ENCODE measurements at regions not wholly inside any gene's neighbourhood (a gene's known extent, or its start where the extent isn't known, plus 50 kb on each side); places are given as distances from the start of the nearest gene placed in this dataset.

GRCh38 chr9:90070469-90070868 is 465.7 kb downstream of the GADD45G start:
- Histone ChIP-seq H3K9me1 (ENCODE audit: control insufficient read depth, extremely low read depth, insufficient read depth, low read length) (no peaks in the 10 kb centered on the region), H3K9ac (ENCODE audit: control insufficient read depth, extremely low read depth, insufficient read depth, low read length) (no peak overlapping the region), H4K20me1 (ENCODE audit: control insufficient read depth, extremely low read depth, insufficient read depth, low read length) (no peaks in the 10 kb centered on the region), H3K27ac (ENCODE audit: control insufficient read depth, insufficient read depth, low read length) (no peak overlapping the region), H3K79me2 (ENCODE audit: control insufficient read depth, insufficient read depth, low read length) (no peaks in the 10 kb centered on the region), H3K4me2 (ENCODE audit: control insufficient read depth, extremely low read depth, insufficient read depth, low read depth, low read length) (no peak overlapping the region), H3K36me3 (ENCODE audit: control insufficient read depth in 2 of 2, extremely low read depth in 1 of 2, insufficient read depth in 2 of 2, low read length in 2 of 2) (no peaks in the 10 kb centered on the region), H3K4me3 (ENCODE audit: control insufficient read depth in 2 of 3, extremely low read depth in 1 of 3, insufficient read depth in 2 of 3, low read depth in 1 of 3, low read length in 3 of 3) (no peak overlapping the region), H2AFZ (ENCODE audit: control insufficient read depth, low read length) (no peak overlapping the region), H3K9me3 (ENCODE audit: control insufficient read depth, low read depth, low read length) (no peaks in the 10 kb centered on the region), H3K4me1 (ENCODE audit: control insufficient read depth, extremely low read depth, insufficient read depth, low read length) (no peaks in the 10 kb centered on the region), H3K27me3 (ENCODE audit: control insufficient read depth, extremely low read depth, insufficient read depth, low read length) (peaks cover 7% of the 10 kb centered on the region)
- dilution Hi-C loops (cut with MboI; ENCODE audit: extremely low pct_ligation_motif_present, low sequenced_read_pairs) = no loop called here
- DNase-seq (ENCODE audit: low read depth, low spot score) = no peak
- FAIRE-seq = no peak
- TF ChIP-seq EZH2 (IDR thresholded peaks at IDR 0.05; ENCODE audit: low read length) = no peak
- TF ChIP-seq, protein P1, sequence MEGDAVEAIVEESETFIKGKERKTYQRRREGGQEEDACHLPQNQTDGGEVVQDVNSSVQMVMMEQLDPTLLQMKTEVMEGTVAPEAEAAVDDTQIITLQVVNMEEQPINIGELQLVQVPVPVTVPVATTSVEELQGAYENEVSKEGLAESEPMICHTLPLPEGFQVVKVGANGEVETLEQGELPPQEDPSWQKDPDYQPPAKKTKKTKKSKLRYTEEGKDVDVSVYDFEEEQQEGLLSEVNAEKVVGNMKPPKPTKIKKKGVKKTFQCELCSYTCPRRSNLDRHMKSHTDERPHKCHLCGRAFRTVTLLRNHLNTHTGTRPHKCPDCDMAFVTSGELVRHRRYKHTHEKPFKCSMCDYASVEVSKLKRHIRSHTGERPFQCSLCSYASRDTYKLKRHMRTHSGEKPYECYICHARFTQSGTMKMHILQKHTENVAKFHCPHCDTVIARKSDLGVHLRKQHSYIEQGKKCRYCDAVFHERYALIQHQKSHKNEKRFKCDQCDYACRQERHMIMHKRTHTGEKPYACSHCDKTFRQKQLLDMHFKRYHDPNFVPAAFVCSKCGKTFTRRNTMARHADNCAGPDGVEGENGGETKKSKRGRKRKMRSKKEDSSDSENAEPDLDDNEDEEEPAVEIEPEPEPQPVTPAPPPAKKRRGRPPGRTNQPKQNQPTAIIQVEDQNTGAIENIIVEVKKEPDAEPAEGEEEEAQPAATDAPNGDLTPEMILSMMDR (optimal IDR thresholded peaks at IDR 0.05 in 1 of 3, IDR thresholded peaks at IDR 0.05 in 1 of 3, conservative IDR thresholded peaks at IDR 0.05 in 1 of 3; ENCODE audit: extremely low read depth in 1 of 3, insufficient read depth in 2 of 3, low read length in 3 of 3) = no peak

DNA sequence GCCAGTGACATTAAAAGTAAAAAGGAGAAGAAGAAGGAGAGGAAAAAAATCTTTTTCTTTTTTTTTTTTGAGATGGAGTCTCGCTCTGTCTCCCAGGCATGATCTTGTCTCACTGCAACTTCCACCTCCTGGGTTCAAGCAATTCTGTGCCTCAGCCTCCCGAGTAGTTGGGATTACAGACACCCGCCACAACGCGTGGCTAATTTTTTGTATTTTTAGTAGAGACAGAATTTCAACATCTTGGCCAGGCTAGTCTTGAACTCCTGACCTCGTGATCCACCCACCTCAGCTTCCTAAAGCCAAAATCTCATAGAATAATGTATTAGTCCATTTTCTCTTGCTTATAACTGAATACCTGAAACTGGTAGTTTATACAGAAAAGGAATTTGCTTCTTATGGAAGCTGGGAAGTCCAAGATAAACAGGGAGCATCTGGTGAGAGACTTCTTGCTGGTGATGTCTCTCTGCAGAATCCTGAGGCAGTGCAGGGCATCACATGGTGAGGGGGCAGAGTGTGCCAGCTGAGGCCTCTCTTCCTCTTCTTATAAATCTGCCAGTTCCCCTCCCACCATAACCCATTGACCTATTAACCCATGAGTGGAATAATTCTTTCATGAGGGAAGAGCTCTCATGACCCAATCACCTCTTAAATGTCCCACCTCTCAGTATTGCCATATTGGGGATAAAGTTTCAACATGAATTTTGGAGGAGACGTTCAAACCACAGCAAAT is 466.3 kb downstream of the GADD45G start:
- Histone ChIP-seq H3K79me2 (ENCODE audit: control insufficient read depth, insufficient read depth, low read length) (no peaks in the 10 kb centered on the region), H3K9ac (ENCODE audit: control insufficient read depth, extremely low read depth, insufficient read depth, low read length) (no peak overlapping the region), H3K4me2 (ENCODE audit: control insufficient read depth, extremely low read depth, insufficient read depth, low read depth, low read length) (no peak overlapping the region), H3K4me3 (ENCODE audit: control insufficient read depth in 2 of 3, extremely low read depth in 1 of 3, insufficient read depth in 2 of 3, low read depth in 1 of 3, low read length in 3 of 3) (no peak overlapping the region), H3K27me3 (ENCODE audit: control insufficient read depth, extremely low read depth, insufficient read depth, low read length) (peaks cover 7% of the 10 kb centered on the region), H3K36me3 (ENCODE audit: control insufficient read depth in 2 of 2, extremely low read depth in 1 of 2, insufficient read depth in 2 of 2, low read length in 2 of 2) (no peaks in the 10 kb centered on the region), H3K4me1 (ENCODE audit: control insufficient read depth, extremely low read depth, insufficient read depth, low read length) (no peaks in the 10 kb centered on the region), H4K20me1 (ENCODE audit: control insufficient read depth, extremely low read depth, insufficient read depth, low read length) (no peaks in the 10 kb centered on the region), H3K27ac (ENCODE audit: control insufficient read depth, insufficient read depth, low read length) (no peak overlapping the region), H3K9me3 (ENCODE audit: control insufficient read depth, low read depth, low read length) (no peaks in the 10 kb centered on the region), H2AFZ (ENCODE audit: control insufficient read depth, low read length) (no peak overlapping the region), H3K9me1 (ENCODE audit: control insufficient read depth, extremely low read depth, insufficient read depth, low read length) (no peaks in the 10 kb centered on the region)
- DNase-seq (ENCODE audit: low read depth, low spot score) (no peak), FAIRE-seq (no peak)
- dilution Hi-C loops (cut with MboI; ENCODE audit: extremely low pct_ligation_motif_present, low sequenced_read_pairs) = no loop called here
- TF ChIP-seq, protein P1 (optimal IDR thresholded peaks at IDR 0.05 in 1 of 3, IDR thresholded peaks at IDR 0.05 in 1 of 3, conservative IDR thresholded peaks at IDR 0.05 in 1 of 3; ENCODE audit: extremely low read depth in 1 of 3, insufficient read depth in 2 of 3, low read length in 3 of 3) = no peak

All from keratinocyte (primary cell).